ENCODE measurements at regions not wholly inside any gene's neighbourhood (a gene's known extent, or its start where the extent isn't known, plus 50 kb on each side); places are given as distances from the start of the nearest gene placed in this dataset.

DNA sequence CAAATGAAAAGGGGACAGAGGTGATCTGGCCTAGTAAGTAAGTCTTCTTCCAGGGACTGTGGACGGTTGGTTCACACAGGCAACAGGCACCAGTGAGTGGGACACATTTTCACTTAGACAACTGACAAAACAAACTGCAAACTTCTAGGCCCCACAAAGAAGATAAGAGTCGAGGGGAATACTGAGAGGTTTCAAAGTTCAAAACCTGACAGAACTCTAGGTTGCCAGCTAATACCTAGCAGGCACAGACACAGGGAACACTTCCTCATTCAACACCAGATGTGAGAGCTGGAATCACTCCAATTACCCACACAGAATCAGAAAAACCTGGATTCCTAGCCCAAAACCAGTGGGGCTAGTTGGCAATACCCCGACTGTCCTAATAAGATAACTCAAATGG is 621.7 kb downstream of the ZPLD1 start (continued):
- no peak for TF ChIP-seq TAF1 (IDR thresholded peaks at IDR 0.05; ENCODE audit: low read depth, low read length)
- TF ChIP-seq CEBPB (IDR thresholded peaks at IDR 0.05; ENCODE audit: low read depth, low read length): no peak
- TF ChIP-seq JUN (IDR thresholded peaks at IDR 0.05; ENCODE audit: low read depth, low read length): no peak
- TF ChIP-seq EZH2 (IDR thresholded peaks at IDR 0.05; ENCODE audit: low read depth, low read length, severe bottlenecking): no peak
- TF ChIP-seq CBX5 (IDR thresholded peaks at IDR 0.05; ENCODE audit: low read depth, low read length): no peak
